ENCODE measurements at regions not wholly inside any gene's neighbourhood (a gene's known extent, or its start where the extent isn't known, plus 50 kb on each side); places are given as distances from the start of the nearest gene placed in this dataset.

DNA sequence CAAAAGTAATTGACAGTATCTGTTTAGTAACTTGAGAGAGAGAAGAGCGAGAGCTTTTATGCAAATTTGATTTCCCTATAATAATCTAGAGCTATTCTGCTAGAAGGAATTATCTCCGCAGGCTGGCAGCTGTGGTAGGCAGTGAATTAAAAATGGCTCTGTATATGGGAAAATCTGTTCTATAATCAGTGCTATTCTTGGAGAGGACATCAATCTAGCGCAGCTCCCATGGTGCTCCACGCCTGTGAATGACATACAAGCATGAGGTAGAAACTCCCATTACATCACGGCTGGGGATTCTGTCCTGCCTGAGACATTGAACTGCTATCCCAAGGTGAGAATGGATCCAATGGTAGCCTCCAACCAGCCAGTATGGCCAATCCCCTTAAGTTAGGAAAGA is 179.0 kb downstream of the DHX15 start:
- TF ChIP-seq, protein P1, sequence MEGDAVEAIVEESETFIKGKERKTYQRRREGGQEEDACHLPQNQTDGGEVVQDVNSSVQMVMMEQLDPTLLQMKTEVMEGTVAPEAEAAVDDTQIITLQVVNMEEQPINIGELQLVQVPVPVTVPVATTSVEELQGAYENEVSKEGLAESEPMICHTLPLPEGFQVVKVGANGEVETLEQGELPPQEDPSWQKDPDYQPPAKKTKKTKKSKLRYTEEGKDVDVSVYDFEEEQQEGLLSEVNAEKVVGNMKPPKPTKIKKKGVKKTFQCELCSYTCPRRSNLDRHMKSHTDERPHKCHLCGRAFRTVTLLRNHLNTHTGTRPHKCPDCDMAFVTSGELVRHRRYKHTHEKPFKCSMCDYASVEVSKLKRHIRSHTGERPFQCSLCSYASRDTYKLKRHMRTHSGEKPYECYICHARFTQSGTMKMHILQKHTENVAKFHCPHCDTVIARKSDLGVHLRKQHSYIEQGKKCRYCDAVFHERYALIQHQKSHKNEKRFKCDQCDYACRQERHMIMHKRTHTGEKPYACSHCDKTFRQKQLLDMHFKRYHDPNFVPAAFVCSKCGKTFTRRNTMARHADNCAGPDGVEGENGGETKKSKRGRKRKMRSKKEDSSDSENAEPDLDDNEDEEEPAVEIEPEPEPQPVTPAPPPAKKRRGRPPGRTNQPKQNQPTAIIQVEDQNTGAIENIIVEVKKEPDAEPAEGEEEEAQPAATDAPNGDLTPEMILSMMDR (IDR thresholded peaks at IDR 0.05; ENCODE audit: insufficient read depth, low read length, poor library complexity, severe bottlenecking) = no peak
- no peak for TF ChIP-seq EZH2phosphoT487 (conservative IDR thresholded peaks at IDR 0.05; ENCODE audit: low read length)

All from SU-DHL-6 (cell line).